SK-N-SH (cell line): ENCODE measurements at regions not wholly inside any gene's neighbourhood (a gene's known extent, or its start where the extent isn't known, plus 50 kb on each side); places are given as distances from the start of the nearest gene placed in this dataset.
A peak's percentile ranks its signal among the peaks of the same experiment; 100 is the strongest.

Source experiments
- CTCF ChIA-PET: fragments of 300-600, 350-600 bp; formaldehyde crosslinking; extraction: SDS; loops from one replicate; lab custom pipeline; 2021; lab: Yijun Ruan, JAX
- POLR2A ChIA-PET: fragments of 350-600 bp; sonication (Branson Sonifier 250); formaldehyde crosslinking; extraction: SDS; loops from one replicate; lab custom pipeline; 2020; ENCODE audit warnings: antibody characterized with exemption, inconsistent platforms; lab: Yijun Ruan, JAX
- DNase-seq: peaks from one replicate; pipeline ENCODE4 v3.0.0; 2012
- H2AFZ ChIP-seq: fragments of 200-600 bp; sonication (generic); 2 replicates; pipeline ENCODE4 v1.8.1; 2016; ENCODE audit warnings: antibody characterized with exemption, mild to moderate bottlenecking, low read depth
- H3F3A ChIP-seq: fragments of 200-600 bp; sonication (generic); replicated peaks from 2 replicates; pipeline ENCODE3; 2016; ENCODE audit warnings: antibody characterized with exemption, mild to moderate bottlenecking; ENCODE audit not compliant: insufficient read depth
- H3K27ac ChIP-seq, 2 experiments: fragments of 200-500 bp in 1 of 2; fragments of 200-600 bp in 1 of 2; sonication (Bioruptor generic) in 1 of 2; sonication (generic), shearing (Covaris generic) in 1 of 2; 2 replicates each; pipeline versions ENCODE4 v1.5.1 to v1.6.1; 2014 to 2016; ENCODE audit warnings: low read depth in 2 of 2, inconsistent platforms in 1 of 2, low read length in 1 of 2, mild to moderate bottlenecking in 1 of 2, mixed read lengths in 1 of 2
- H3K27me3 ChIP-seq: fragments of 200-600 bp; sonication (generic), shearing (Covaris generic); 2 replicates; pipeline ENCODE4 v1.6.1; 2016; ENCODE audit warnings: mixed run types; ENCODE audit not compliant: insufficient read depth
- H3K36me3 ChIP-seq, 2 experiments: fragments of 200-500 bp in 1 of 2; fragments of 200-600 bp in 1 of 2; sonication (Bioruptor generic) in 1 of 2; sonication (generic) in 1 of 2; replicated peaks in 1 of 2; 2 replicates each; pipeline versions ENCODE3 to v1.5.1; 2014 to 2016; ENCODE audit warnings: low read length in 1 of 2, mild to moderate bottlenecking in 1 of 2; ENCODE audit not compliant: insufficient read depth in 2 of 2, control insufficient read depth in 1 of 2
- H3K4me1 ChIP-seq, 2 experiments: fragments of 200-500 bp in 1 of 2; fragments of 200-600 bp in 1 of 2; sonication (Bioruptor generic) in 1 of 2; sonication (generic), shearing (Covaris generic) in 1 of 2; 2 replicates each; pipeline versions ENCODE4 v1.5.1 to v1.6.1; 2014 to 2016; ENCODE audit warnings: low read depth in 1 of 2, low read length in 1 of 2, mixed run types in 1 of 2; ENCODE audit not compliant: insufficient read depth in 2 of 2, control insufficient read depth in 1 of 2
- H3K4me2 ChIP-seq: fragments of 200-600 bp; sonication (generic), shearing (Covaris generic); 2 replicates; pipeline ENCODE4 v1.6.1; 2017; ENCODE audit warnings: mixed run types
- H3K4me3 ChIP-seq, 2 experiments: fragments of 200-500 bp in 1 of 2; fragments of 200-600 bp in 1 of 2; sonication (Bioruptor generic) in 1 of 2; sonication (generic), shearing (Covaris generic) in 1 of 2; 2 replicates each; pipeline versions ENCODE4 v1.5.1 to v1.8.1; 2014 to 2016; ENCODE audit warnings: low read depth in 2 of 2, inconsistent platforms in 1 of 2, low read length in 1 of 2, mild to moderate bottlenecking in 1 of 2, mixed read lengths in 1 of 2, moderate library complexity in 1 of 2
- H3K79me2 ChIP-seq: fragments of 200-600 bp; sonication (generic); 2 replicates; pipeline ENCODE4 v1.8.1; 2017; ENCODE audit warnings: mild to moderate bottlenecking; ENCODE audit not compliant: insufficient read depth
- H3K9ac ChIP-seq: fragments of 200-600 bp; sonication (generic); 2 replicates; pipeline ENCODE4 v1.6.1; 2017; ENCODE audit warnings: mixed run types
- H3K9me2 ChIP-seq: fragments of 200-600 bp; sonication (generic); 2 replicates; pipeline ENCODE4 v1.6.1; 2017; ENCODE audit warnings: mixed run types
- H3K9me3 ChIP-seq: fragments of 200-600 bp; sonication (generic); 2 replicates; pipeline ENCODE4 v1.6.1; 2017; ENCODE audit warnings: mixed run types, mild to moderate bottlenecking, moderate library complexity
- H4K20me1 ChIP-seq: fragments of 200-600 bp; sonication (generic); 2 replicates; pipeline ENCODE4 v1.6.1; 2017; ENCODE audit warnings: mild to moderate bottlenecking, mixed run types; ENCODE audit not compliant: insufficient read depth
- CHD2 ChIP-seq: fragments of 150-350 bp; IDR thresholded peaks from 2 replicates; pipeline ENCODE4 v1.6.1; 2018; ENCODE audit warnings: low read length; ENCODE audit not compliant: partially characterized antibody
- JUND ChIP-seq: IDR thresholded peaks from 2 replicates; pipeline ENCODE4 v1.4.0; 2012
- MEF2A ChIP-seq: IDR thresholded peaks from 2 replicates; pipeline ENCODE4 v1.4.0; 2012; ENCODE audit warnings: low read depth, borderline replicate concordance
- RAD21 ChIP-seq: IDR thresholded peaks from 2 replicates; pipeline ENCODE4 v1.6.1; 2012; ENCODE audit warnings: mild to moderate bottlenecking, low read length
- TCF12 ChIP-seq: IDR thresholded peaks from 2 replicates; pipeline ENCODE4 v1.4.0; 2012
- WGBS: methylation state at CpG from one replicate; pipeline ENCODE4 v1.1.6; 2017; ENCODE audit warnings: low lambda C conversion rate; 5-methylcytosine and 5-hydroxymethylcytosine counted together
- TF ChIP-seq, protein P1 (sequence below): fragments of 200-600 bp; sonication (generic); IDR thresholded peaks from 2 replicates; pipeline ENCODE4 v1.6.1; 2017; ENCODE audit warnings: antibody characterized with exemption, mild to moderate bottlenecking, moderate library complexity
- TF ChIP-seq, protein P2 (sequence below): IDR thresholded peaks from 2 replicates; pipeline ENCODE4 v1.4.0; 2012; ENCODE audit warnings: low read depth

DNA sequence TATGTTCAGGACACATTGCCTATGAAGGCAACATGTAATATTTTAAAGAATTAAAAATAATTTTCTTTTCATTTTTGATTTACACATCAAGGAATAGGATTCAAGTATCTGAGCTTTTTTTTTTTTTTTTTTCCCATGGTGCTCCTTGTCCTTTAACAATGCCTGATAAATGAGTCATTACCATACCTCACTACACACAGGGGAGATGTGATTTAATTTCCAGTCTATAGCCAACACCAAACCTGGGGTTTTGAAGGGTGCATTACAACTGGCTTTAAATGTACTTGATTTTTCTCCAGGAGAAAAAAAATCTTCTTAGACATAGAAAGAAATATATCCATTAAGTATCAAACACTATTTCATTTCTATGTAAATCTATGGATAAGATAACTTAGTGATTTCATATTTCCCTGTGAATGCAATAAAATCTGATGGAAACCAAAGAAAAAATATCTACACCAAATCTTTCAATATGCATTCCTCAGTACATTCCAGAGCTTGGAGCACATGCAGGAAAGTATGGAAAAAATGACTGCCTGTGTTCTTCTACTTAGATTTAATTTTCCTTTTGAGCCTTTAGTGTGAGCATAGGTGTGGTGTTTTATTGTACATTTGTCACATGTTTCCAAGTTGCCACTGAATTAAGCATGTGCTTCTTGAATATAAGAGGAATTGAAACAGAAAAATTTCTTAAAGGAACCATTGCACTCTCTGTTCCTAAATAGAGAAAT is 204.8 kb upstream of the MEOX2 start:
- CTCF ChIA-PET: no interaction called here
- DNase-seq: no peak

DNA sequence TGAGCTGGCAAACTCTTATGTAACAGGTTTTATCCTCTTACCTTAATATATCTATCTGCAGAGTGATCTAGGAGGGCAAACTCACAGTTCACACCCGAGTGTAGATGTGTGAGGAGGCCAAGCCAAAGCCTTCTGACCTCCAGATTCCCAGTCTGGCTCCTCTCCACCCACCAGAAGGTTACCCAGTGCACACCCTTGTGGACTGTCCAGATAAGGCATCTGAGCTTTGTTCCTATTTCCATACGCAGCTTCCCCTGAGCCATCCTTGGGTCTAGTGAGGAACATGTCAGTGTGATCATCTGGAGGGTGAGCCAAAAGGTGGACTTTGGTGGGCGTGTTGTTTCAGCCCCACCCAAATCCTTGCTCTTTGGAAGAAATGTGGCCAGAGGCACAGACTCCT is 203.0 kb upstream of the MEOX2 start:
- no peaks in the 10 kb centered on the region for H3K9me3 ChIP-seq
- H3K9me2 ChIP-seq: no peaks in the 10 kb centered on the region
- TF ChIP-seq MEF2A (no peak), TCF12 (no peak), RAD21 (peak; percentile 35), JUND (no peak), CHD2 (no peak)
- TF ChIP-seq, protein P1, sequence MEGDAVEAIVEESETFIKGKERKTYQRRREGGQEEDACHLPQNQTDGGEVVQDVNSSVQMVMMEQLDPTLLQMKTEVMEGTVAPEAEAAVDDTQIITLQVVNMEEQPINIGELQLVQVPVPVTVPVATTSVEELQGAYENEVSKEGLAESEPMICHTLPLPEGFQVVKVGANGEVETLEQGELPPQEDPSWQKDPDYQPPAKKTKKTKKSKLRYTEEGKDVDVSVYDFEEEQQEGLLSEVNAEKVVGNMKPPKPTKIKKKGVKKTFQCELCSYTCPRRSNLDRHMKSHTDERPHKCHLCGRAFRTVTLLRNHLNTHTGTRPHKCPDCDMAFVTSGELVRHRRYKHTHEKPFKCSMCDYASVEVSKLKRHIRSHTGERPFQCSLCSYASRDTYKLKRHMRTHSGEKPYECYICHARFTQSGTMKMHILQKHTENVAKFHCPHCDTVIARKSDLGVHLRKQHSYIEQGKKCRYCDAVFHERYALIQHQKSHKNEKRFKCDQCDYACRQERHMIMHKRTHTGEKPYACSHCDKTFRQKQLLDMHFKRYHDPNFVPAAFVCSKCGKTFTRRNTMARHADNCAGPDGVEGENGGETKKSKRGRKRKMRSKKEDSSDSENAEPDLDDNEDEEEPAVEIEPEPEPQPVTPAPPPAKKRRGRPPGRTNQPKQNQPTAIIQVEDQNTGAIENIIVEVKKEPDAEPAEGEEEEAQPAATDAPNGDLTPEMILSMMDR: peak; percentile 44
- TF ChIP-seq, protein P2, sequence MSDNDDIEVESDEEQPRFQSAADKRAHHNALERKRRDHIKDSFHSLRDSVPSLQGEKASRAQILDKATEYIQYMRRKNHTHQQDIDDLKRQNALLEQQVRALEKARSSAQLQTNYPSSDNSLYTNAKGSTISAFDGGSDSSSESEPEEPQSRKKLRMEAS: no peak
- POLR2A ChIA-PET: no interaction called here
- no peaks in the 10 kb centered on the region for H3F3A ChIP-seq
- CTCF ChIA-PET: interaction anchor here (1.2 kb wide), 1 partner anchor 30 kb away, joined by 3 read pairs; no protein-coding TSS in a partner anchor
- H4K20me1 ChIP-seq: no peaks in the 10 kb centered on the region
- H3K9ac ChIP-seq: no peak overlapping the region
- no peaks in the 10 kb centered on the region for H3K27me3 ChIP-seq
- no peaks in the 10 kb centered on the region for H3K79me2 ChIP-seq
- H2AFZ ChIP-seq: peak overlapping the region; percentile 49; the same call in 1 of the 2 replicates
- no peaks in the 10 kb centered on the region for H3K36me3 ChIP-seq
- H3K27ac ChIP-seq: no peak overlapping the region
- no peak overlapping the region for H3K4me2 ChIP-seq
- 0% methylated on average over 3 of the region's 3 CpGs for whole genome bisulfite sequencing
- peak; percentile 6 for DNase-seq
- H3K4me3 ChIP-seq: no peak overlapping the region
- H3K4me1 ChIP-seq: no peaks in the 10 kb centered on the region

More for the DNA sequence above, 204.8 kb upstream of the MEOX2 start:
- no peaks in the 10 kb centered on the region for H3K27me3 ChIP-seq
- H3K4me1 ChIP-seq: no peaks in the 10 kb centered on the region
- H3K36me3 ChIP-seq: no peaks in the 10 kb centered on the region
- TF ChIP-seq, protein P1: no peak
- TF ChIP-seq JUND: 0 out of 2 replicates have a peak, but pooled peaks have one; percentile 1
- POLR2A ChIA-PET: no interaction called here
- H3F3A ChIP-seq: no peaks in the 10 kb centered on the region
- H3K9me3 ChIP-seq: no peaks in the 10 kb centered on the region
- H3K9me2 ChIP-seq: no peaks in the 10 kb centered on the region
- H3K79me2 ChIP-seq: no peaks in the 10 kb centered on the region
- H3K9ac ChIP-seq: no peak overlapping the region
- H3K4me3 ChIP-seq: no peak overlapping the region
- H3K4me2 ChIP-seq: peak overlapping the region; percentile 24; the same call in 1 of the 2 replicates
- H2AFZ ChIP-seq: peak overlapping the region; percentile 43
- H4K20me1 ChIP-seq: no peaks in the 10 kb centered on the region
- no peak overlapping the region for H3K27ac ChIP-seq
